8988T (cell line): ENCODE measurements at regions not wholly inside any gene's neighbourhood (a gene's known extent, or its start where the extent isn't known, plus 50 kb on each side); places are given as distances from the start of the nearest gene placed in this dataset.

Experiments
- DNase-seq: peaks from one replicate; pipeline ENCODE4 v3.0.0; 2011

DNA sequence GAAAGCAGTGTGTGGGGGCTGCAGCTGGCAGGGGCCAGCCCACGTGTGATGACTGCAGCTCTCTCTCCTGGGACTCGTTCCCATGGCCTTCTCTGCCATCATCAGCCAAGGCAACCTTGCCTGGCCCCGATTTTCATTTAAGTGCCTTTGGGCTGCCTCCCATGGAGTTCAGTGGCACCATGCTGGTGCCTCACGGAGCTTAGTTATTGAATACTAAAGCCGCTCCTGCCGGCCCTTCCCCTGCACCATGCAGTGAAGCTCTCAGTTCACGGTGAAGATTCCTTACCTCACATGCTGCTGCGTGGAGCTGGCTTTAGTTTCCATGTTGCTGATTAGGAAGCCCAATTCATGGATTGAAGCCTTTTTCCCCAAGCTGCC, 141.5 kb upstream of the EEPD1 start:
- no peak for DNase-seq

DNA sequence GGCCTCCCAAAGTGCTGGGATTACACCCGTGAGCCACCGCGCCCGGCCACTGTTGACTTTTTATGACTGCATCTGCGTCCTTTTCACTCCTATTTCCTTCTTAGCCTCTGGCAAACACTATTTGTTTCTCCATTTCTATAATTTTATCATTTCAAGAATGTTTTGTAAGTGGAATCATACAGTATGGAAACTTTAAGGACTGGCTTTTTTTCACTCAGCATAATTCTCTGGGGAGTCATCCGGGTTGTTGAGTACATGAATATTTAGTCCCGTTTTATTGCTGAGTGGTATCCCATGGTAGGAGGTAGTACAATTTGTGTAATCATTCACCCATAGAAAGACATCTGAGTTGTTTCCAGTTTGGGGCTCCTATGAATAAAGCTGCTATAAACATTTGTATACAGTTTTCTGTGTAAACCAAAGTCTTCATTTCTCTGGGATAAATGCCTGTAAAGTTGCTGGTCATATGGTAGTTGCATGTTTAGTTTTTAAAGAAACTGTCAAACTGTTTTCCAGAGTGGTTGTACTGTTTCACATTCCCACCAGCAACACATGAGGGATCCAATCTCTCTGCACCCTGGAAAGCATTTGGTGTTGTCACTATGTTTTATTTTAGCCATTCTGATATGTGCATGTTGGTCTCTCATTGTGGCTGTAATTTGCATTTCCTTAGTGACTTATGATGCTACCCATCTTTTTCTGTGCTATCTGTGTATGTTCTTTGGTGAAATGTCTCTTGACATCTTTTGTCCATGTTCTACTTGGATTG, 139.6 kb upstream of the EEPD1 start:
- no peak for DNase-seq

DNA sequence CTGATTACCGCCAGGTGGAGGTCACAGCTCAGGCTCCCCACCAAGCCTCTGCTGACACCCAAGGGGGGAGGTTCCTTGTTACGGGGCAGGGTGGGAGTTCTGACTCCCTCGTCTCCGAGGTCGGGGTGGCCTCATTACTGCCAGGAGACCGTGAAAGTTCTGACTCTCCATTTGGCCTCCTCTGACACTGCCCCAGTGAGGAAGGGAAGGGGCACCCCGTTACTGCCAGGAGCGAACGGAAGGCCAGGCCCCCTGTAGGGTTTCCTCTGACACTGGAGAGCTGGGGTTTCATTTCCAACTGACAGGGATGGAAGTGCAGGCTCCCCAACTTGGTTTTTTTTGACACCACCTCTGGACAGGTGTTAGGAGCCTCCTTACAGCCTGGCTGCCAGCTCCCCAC, 138.1 kb upstream of the EEPD1 start:
- no peak for DNase-seq

DNA sequence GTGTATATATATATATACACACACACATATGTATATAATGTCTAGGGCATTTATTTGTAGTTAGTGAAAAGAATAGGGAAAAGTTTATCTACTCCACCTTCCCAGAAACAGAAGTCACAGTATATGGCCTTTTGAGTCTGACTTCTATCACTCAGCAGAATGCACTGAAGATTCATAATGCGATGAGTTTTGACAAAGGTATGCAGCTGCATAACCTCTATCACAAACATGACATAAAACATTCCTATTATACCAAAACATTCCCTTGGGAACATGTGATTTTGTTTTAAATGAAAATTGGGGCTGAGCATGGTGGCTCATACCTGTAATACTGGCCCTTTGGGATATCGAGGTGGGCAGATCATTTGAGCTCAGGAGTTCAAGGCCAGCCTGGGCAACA, 137.3 kb upstream of the EEPD1 start:
- DNase-seq, result no peak

DNA sequence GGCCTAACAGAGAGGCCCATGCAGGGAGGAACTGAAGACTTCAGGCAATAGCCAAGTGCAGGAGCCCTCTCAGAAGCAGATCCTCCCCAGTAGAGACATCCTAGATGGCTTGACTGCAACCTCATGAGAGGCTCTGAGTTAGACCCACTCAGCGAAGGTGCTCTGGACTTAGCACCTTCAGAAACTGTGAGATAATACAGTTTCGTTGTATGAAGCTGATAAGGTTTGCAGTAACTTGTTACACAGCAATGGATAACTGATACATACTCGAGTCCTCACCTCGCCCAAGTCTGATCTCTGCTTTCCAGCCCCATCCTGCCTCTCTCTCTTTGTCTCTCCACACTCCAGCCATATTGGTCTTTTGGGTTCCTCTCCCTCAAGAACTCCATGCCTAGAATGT, 136.4 kb upstream of the EEPD1 start:
- no peak for DNase-seq

DNA sequence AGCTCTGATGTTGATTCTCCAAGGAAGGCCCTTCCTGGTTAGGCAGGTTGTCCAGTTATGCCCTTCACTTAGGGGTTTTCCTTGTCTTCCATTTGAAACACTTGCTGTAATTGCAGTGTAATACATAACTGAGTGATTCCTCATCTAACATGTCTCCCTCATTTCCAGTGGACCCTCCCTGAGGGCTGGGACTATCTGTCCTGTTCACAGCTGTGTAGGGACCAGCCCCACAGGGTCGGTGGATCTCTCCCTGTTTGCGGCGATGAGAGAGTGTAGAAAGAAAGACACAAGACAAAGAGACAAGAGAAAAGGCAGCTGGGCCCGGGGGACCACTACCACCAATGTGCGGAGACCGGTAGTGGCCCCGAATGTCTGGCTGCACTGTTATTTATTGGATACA, 135.9 kb upstream of the EEPD1 start:
- no peak for DNase-seq

DNA sequence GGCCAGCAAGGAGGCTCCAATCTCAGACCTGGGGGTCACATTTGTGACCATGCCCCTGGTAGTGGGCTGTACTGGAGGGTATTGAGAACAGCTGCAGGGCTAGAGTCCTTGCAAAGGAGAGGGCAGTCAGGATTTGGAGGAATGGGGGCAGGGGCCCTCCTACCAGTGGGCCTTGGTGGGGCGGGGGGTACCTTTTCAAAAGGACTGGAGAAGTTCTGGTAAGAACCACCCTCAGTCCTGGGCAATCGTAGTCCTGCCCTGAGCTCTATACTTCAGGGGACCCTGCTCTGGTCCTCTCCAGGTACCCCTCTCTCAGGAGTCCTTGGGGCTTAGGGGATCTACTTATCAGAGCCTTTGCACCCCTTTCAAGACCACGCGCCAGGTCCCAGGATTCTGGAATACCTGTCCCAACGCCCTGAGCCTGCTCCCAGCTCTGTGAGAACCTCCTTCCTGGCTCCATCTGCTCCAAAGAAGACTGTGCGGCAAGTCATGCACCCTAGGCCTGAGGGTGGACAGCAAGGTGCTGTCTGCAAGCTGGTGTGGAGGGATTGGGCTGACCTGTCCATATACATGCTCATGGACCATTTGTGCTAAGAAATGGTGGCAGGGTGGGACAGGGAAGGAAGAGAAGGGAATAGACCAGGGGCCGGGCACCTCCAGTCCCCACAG, 134.1 kb upstream of the EEPD1 start:
- no peak for DNase-seq

DNA sequence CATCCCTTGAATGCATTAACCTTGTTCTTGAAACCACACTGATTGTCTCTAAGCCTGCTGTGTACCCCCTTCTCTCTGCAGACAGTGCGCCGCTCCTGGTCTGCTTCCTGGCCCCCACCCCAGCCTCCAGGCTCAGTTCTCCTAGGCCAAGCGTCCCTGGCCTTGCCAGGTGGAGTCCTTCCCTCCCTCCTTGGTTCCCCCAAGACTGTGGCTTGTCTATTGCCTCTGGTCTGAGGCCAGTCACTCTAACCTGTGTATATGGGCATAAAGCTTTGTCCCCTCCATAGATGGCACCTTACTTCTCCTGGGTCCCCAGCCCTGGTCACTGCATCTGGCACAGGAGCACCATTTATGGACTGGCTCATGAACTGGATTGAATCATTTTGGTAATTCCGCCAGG, 133.5 kb upstream of the EEPD1 start:
- DNase-seq, result no peak

DNA sequence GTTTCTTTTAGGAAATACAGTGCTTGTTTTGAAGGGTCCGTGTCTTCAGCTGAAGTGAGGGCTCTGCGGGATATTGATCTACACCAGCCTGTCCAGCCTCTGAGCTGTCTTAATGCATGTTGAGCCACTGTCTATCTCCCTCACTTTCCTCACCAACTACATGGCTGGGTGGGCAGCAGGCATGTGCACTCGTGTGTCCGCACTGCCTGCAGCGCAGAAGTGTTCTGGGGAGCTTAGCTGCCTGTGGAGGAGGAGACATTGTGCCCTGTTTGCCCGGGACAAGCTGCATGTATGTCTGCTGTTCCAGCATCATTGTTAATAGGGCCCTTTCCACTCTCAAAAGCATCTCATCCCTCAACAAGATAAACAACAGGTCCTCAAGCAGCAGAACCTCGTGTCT, 133.1 kb upstream of the EEPD1 start:
- DNase-seq, result no peak

DNA sequence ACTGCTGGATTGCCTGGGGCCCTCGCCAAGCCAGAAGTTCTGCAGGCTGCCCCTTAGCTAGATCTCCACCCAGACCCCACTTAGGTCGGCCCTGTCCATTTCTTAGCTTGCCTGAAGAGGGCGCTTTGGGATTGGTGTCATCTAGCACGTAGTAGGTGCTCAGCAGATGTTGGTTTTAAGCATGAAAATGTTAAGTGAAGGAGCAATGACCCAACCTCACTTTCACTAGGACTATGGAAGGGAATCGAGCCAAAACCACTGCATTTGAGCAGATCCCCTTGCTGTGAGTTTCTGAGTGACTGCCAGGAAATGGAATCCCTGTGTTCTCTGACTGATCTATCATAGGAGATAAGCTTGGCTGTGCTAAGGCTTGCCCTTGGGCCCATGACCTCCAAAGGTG, 131.7 kb upstream of the EEPD1 start:
- no peak for DNase-seq

DNA sequence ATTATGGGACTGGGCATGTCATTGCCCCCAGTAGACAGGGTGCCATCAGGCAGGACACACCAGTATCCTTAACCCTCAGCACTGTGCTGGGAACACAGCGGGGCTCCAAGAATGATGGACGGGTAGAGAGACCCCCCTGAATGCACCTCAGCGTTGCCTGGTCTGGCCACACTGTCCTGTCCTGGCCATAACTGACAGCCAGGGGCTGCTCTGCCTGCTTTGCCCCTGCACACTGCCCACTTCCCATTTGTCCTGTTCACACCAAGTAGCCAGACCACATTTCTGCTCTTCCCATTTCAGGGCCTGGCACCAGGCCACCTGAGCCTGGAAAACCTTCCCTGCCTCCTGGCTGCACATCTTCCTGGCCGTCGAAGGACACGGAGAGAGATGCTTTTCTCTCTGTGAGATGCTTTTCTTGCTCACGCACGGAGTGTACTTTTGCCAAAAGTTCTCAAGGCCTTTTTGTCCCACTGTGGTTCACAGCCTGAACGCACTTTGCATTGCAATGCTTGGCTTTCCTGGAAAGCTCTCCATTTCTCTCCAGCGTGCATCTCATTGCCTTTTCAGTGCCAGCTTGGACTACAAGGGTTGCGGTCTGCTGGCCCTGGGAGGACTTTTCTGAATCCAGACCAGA, 131.0 kb upstream of the EEPD1 start:
- DNase-seq, result no peak

DNA sequence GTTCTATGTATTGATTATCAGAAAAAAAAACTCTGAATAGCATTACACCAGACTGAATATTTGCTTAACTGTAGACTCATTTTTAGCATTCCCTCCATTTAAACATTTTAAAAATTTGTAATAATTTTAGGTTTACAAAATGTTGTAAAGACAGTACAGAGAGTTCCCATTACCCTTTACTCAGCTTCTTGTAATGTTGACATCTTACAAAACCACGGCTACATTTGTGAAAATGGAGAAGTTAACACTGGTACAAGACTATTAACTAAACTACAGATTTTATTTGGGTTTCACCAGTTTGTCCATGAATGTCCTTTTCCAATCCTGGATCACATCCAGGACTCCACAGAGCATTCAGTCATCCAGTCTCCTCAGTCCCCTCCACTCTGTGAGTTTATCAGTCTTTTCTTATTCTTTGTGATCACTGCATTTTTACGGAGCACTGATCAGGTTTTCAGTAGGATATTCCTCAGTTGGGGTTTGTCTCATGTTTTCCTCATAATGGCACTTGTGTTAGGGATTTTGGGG, 130.0 kb upstream of the EEPD1 start:
- no peak for DNase-seq

DNA sequence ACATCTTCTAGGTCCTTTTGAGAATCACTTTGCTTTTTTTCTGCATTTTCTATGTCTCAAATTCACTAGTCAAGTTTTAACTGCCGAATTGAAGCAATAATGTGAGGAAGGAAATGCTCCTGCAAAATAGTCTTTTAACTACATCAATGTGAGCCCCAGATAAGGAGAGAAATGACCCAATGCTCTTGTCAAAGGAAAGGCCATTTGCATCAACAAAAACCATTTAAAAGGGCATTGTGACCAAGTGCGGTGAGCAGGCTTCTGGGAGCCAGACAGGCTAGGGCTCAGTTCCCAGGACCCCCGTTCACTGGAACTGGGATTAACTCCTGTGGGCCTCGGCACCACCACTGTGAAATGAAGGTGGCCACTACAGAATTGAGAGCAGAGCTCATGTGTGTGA, 127.9 kb upstream of the EEPD1 start:
- DNase-seq, result no peak

DNA sequence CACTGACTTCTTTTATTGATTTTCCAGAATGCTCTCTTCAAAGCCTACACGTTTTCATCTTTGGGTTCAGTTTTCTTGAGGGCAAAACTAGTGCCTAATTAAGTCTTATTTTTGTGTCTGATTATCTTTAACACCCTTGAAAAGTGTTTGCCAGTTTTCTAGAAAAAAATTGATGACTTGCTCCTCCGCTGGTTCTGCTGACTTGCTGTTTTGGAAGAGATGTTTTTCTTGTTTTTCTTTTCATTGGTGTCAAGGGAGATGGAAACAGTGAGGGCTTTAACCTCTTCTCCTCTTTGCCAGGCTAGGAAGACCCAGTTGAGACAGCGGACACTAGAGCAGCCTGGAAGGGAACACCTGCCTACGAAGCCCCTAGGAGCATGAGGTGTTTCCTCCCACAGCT, 123.7 kb upstream of the EEPD1 start:
- no peak for DNase-seq

DNA sequence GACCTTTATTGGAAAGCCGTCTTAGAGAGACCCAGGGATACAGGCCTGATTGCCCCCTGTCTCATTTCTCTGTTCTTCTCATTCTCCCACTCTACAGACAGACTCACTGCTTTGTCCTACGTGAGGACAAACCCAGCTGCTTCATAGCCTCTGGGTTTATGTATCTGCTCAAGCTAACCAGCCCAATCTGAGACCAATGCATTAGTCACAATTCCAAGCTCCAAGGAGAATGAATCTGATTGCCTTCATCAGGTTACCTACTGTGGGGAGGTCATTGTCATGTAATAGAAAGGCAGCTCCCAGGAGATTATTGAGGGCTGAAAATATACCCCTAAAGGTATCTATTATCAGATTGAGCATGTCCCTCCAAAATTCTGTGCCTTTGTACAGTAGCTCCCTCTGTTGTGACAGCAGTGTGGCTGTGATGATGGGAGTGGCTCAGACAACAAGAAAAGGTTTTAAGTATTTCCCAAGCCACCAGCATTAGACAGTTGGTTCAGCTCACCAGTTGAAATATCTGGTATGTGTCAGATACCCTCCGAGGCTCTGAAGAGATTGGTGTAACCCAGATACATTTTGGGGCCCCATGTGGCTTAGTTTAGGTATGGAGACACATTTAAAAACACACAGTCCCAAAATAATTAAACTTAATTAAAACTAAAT, 123.1 kb upstream of the EEPD1 start:
- no peak for DNase-seq

DNA sequence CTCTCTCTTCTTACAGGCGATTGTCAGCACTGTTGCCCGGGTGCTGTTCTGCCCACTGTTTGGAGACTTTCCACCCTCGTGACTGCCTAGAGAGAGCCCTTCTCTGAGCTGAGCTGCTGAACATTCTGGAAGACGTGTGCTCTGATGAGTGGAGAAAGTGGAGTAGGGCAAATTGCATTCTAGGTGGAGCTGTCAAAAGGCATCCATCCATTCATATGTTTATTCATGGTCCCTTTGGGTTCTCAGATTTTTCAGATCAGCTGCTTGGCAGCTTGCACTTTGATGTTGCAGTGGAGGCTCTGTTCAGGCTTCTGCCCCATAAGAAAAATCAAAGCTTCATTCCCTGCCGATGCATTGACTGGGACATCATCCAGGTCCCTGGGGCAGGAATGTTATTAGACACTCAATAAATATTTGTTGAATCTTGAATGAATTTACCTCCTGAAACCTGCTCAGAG, 120.7 kb upstream of the EEPD1 start:
- DNase-seq, result no peak

DNA sequence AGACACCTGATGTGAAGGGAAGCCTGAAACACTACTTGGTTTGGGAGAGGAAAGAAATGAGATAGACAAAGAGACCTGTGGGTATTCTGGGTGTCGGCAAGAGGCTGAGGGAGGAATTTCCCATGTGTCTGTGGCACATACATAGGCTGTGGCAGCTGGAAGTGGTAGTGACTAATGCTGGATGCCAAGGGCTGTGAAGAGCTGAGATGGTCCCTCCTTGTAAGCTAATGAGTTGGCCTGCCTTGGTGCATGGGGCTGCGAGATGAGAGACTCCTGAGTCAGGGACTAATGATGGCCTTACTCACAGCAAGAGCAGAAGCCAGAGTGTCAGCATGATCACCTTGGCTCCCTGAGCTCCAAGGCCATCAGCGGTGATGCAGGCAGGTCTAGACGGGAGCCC, 119.0 kb upstream of the EEPD1 start:
- DNase-seq, result no peak

DNA sequence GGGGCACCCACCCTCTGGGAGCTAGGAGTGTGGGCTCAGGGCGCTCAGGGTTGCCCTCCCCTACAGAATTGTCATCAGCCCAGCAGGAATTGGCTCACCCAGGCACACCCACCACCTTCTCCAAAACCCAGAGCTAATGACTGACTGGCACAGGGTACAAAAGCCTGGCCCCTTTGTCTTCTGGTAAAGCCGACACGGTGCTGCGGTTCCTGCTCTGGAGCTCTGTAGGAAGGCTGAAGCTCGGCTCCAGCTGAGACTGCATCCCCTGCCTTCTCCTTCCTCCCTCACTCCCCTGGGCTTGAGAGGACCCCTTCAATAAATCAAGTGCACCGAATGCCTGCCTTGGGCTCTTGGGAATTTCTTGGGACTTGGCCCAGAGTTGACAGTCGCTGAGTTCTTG, 117.9 kb upstream of the EEPD1 start:
- no peak for DNase-seq

DNA sequence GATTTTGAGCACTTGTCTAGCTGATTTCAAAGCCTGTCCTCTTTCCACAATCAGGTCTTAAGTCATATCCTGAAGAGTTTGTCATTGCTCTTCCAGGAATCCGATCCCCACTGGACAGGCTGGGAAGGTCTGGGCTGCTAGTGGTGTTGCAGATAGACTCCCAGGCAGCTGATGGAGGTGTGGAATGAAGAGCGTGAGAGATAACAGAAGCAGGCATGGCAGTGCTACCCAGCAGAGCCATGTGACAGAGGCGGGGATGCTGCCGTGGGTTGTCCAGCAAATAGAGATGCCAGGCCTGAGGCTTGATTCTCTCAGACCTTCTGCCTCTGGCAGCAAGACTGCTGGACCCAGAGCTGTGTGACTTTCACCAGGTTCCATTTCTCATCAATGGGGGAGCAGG, 116.5 kb upstream of the EEPD1 start:
- no peak for DNase-seq

DNA sequence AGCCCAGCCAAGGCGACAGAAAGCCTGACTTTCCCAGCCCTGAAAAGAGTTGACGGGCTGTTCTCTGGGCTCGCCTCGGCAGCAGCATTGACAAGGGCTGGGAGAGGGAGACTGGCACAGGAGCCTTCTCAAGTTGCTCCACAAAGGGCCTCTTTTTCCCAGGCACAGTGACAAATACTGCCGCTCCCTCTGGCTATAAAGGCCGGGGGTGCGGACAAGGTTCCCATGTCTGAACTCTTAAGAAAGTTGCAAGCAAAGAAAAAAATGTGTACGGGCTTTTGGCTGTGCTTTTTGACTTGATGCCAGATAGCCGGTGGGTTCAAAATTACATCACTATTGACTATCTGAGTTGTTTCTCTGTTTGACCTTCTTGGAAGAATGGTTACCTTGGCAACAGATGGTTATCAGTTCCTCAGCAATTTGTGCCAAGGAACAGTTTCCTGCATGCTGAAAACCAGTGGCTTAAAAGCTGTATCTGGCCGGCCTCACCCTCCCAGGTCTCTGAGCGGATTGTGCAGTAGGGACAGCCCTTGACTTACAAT, 115.9 kb upstream of the EEPD1 start:
- DNase-seq, result no peak

DNA sequence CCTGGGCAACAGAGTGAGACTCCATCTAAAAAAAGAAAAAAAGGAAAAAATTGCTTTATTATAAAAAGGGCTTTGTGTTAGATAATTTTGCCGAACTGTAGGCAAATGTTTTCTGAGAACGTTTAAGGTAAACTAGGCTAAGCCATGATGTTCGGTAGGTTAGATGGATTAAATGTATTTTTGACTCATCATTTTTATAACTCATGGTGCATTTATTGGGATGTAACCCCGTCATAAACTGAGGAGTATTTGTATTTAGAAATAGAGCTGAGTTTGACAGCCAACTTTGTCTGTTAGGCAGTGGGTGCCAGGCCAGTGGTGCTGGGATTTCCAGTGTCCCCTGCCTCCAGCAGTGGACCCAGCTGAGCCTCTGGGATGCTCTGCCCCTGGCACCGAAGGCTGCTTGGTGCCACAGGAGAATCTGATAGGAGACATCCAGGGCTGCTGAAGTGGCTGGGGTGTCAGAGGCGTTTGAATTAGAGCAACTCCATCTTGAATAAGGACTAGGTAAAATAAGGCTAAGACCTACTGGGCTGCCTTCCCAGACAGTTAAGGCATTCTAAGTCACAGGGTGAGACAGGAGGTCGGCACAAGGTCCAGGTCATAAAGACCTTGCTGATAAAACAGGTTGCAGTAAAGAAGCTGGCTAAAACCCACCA, 114.9 kb upstream of the EEPD1 start:
- DNase-seq, result no peak

DNA sequence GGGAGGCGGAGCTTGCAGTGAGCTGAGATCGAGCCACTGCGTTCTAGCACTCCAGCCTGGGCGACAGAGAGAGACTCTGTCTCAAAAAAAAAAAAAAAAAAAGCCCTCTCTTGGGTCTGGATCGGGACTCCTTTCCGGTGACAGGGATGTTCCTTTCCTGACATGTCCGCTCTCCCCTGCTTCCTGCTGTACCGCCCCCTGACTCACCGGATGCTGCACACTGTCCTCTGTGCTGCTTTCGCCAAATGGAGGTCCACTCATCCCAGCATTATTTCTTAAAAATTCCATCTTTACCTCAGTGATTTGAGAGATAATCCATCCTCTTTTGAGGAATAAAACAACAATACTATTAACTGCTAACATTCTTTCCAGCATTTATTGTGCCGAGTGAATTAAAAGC, 113.8 kb upstream of the EEPD1 start:
- DNase-seq, result no peak

DNA sequence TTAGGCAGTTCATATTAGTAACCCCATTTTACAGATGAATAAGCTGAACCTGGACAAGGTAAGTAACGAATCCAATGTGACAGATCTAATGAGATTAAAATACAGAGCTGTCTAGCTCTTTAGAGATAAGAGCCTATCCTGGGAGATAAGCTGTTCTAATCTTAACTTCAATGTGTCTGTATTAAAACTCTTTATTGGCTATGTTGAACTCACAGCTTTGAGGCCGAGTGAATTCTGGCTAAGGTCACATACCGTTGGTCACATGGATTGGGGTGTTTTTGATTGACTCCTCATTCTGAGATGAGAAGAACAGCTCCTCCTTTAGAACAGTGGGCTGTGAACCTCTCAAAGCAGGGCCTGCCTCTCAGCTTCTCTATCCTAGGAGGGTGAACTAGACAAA, 113.4 kb upstream of the EEPD1 start:
- DNase-seq, result no peak
